Astrocyte (in vitro differentiated cells and primary cell): ENCODE measurements at regions not wholly inside any gene's neighbourhood (a gene's known extent, or its start where the extent isn't known, plus 50 kb on each side); places are given as distances from the start of the nearest gene placed in this dataset.

Experiments used
- CTCF ChIP-seq: IDR thresholded peaks from 2 replicates; pipeline ENCODE4 v1.5.1; 2011; ENCODE audit warnings: low read depth, mild to moderate bottlenecking, inconsistent platforms, low read length, moderate library complexity; ENCODE audit not compliant: insufficient read depth
- EZH2 ChIP-seq: IDR thresholded peaks from 2 replicates; pipeline ENCODE4 v1.6.1; 2012; ENCODE audit warnings: mild to moderate bottlenecking, low read length, inconsistent platforms; ENCODE audit not compliant: insufficient read depth

DNA sequence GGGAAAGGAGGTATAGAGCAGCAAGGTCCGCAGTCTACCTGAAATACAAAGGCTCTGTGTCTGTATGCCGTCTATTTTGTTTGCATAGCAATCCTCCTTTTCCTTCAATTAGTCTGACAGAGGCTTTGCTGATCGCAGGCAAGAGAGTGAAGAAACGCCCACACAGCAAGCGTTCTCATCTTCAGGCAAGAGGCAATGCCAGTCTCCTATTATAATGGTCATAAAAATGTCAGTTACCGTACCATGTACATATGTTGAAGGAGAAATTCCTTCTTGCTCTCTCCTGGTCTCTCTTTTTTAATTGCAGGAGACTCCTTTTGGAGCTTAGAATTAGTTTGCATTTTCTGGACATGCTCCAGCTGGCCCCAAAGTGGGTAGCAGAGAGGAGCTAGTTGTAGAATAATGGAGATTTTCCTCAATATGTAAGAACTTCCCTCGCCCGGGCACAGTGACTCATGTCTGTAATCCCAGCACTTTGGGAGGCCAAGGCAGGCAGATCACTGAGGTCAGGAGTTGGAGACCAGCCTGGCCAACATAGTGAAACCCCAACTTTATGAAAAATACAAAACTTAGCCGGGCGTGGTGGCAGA is 139.5 kb downstream of the PFKFB3 start:
- TF ChIP-seq EZH2 (no peak), CTCF (no peak)
